ENCODE measurements at regions not wholly inside any gene's neighbourhood (a gene's known extent, or its start where the extent isn't known, plus 50 kb on each side); places are given as distances from the start of the nearest gene placed in this dataset.

DNA sequence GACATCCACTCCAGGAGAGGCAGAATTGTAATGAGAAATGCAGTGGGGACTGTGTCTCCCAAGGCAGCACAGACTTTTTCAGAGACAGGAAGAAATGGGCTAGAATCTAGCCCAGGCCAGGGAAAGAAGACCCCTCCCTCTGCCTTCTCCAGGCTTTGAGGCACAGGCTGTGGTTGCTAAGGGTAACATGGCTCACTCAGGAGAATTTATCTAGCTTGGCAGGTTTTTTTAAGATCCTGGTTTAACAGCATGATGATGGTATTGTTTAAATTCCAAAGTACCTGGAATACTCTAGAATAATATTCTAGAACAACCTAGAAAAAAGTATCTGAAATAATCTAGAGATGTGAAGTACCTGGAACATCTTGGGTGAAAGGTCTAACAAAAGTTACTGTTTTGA is 125.6 kb downstream of the URB2 start:
- TF ChIP-seq, protein P1, sequence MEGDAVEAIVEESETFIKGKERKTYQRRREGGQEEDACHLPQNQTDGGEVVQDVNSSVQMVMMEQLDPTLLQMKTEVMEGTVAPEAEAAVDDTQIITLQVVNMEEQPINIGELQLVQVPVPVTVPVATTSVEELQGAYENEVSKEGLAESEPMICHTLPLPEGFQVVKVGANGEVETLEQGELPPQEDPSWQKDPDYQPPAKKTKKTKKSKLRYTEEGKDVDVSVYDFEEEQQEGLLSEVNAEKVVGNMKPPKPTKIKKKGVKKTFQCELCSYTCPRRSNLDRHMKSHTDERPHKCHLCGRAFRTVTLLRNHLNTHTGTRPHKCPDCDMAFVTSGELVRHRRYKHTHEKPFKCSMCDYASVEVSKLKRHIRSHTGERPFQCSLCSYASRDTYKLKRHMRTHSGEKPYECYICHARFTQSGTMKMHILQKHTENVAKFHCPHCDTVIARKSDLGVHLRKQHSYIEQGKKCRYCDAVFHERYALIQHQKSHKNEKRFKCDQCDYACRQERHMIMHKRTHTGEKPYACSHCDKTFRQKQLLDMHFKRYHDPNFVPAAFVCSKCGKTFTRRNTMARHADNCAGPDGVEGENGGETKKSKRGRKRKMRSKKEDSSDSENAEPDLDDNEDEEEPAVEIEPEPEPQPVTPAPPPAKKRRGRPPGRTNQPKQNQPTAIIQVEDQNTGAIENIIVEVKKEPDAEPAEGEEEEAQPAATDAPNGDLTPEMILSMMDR (IDR thresholded peaks at IDR 0.05), result no peak
- TF ChIP-seq POLR2A (IDR thresholded peaks at IDR 0.05), result no peak

Data from uterus (tissue), 2 donors.